HepG2 (cell line): ENCODE measurements at regions not wholly inside any gene's neighbourhood (a gene's known extent, or its start where the extent isn't known, plus 50 kb on each side); places are given as distances from the start of the nearest gene placed in this dataset.

Source experiments
- ATAC-seq: fragments of 200-7000 bp; cut with Tn5 transposase; 3 replicates; pipeline ENCODE4 v1.9.1; 2020; ENCODE audit warnings: mild to moderate bottlenecking, moderate library complexity
- BruUV-seq: library from RNA; stranded (reverse); fragments of 400-500 nt; replicated peaks from 2 replicates; lab custom pipeline; 2021; lab: Mats Ljungman, UMichigan
- CTCF ChIA-PET: fragments of 300-600 bp; formaldehyde crosslinking; extraction: SDS; loops from one replicate; lab custom pipeline; 2021; ENCODE audit warnings: low total read pairs, inconsistent platforms, low intra/inter-chr PET ratio; lab: Yijun Ruan, JAX
- POLR2A ChIA-PET: fragments of 350-600 bp; sonication (Branson Sonifier 250); formaldehyde crosslinking; loops from one replicate; lab custom pipeline; 2020; ENCODE audit warnings: antibody characterized with exemption, inconsistent platforms; lab: Yijun Ruan, JAX
- DNase-seq: peaks from one replicate; pipeline ENCODE4 v3.0.0-alpha.2; 2015; ENCODE audit warnings: low spot score
- FAIRE-seq: peaks from 3 replicates; lab custom pipeline; 2011; peaks lifted over from hg19 to GRCh38; lab: Jason Lieb, UNC
- H2AFZ ChIP-seq: one replicate; pipeline ENCODE4 v1.6.1; 2011; ENCODE audit warnings: low read length, inconsistent platforms
- H3K27ac ChIP-seq: fragments of 300-600 bp; 3 replicates; pipeline ENCODE4 v1.8.0; 2011; ENCODE audit warnings: mixed run types, mild to moderate bottlenecking, mixed read lengths, low read length, inconsistent platforms; ENCODE audit not compliant: insufficient read depth; ENCODE audit errors: extremely low read length
- H3K27me3 ChIP-seq, 2 experiments: fragments of 200-600 bp in 1 of 2; 2 replicates in 1 of 2; 3 replicates in 1 of 2; pipeline versions ENCODE4 v1.6.0 to v1.8.0; 2011; ENCODE audit warnings: low read length in 2 of 2, mild to moderate bottlenecking in 2 of 2, moderate library complexity in 2 of 2, inconsistent platforms in 1 of 2; ENCODE audit not compliant: insufficient read depth in 2 of 2, control insufficient read depth in 1 of 2
- H3K36me3 ChIP-seq, 2 experiments: fragments of 200-600 bp in 1 of 2; replicated peaks in 1 of 2; 2 replicates in 1 of 2; 3 replicates in 1 of 2; pipeline versions ENCODE4 v1.5.1 to v1.8.0; 2011; ENCODE audit warnings: low read length in 2 of 2, inconsistent platforms in 1 of 2; ENCODE audit not compliant: insufficient read depth in 2 of 2, control insufficient read depth in 1 of 2
- H3K4me1 ChIP-seq: 2 replicates; pipeline ENCODE4 v1.5.1; 2012; ENCODE audit warnings: low read length, inconsistent platforms; ENCODE audit not compliant: insufficient read depth
- H3K4me2 ChIP-seq: 2 replicates; pipeline ENCODE4 v1.6.0; 2011; ENCODE audit warnings: low read depth, low read length, inconsistent platforms
- H3K4me3 ChIP-seq, 3 experiments: fragments of 200-600 bp in 1 of 3; sonication (generic), shearing (Covaris generic) in 1 of 3; replicated peaks in 1 of 3; 2 replicates each; pipeline ENCODE4 v1.5.1; 2011 to 2016; ENCODE audit warnings: low read length in 3 of 3, inconsistent platforms in 2 of 3, low read depth in 2 of 3, mild to moderate bottlenecking in 2 of 3, control low read depth in 1 of 3, mixed read lengths in 1 of 3; ENCODE audit not compliant: insufficient read depth in 1 of 3
- H3K79me2 ChIP-seq: one replicate; pipeline ENCODE4 v1.6.1; 2011; ENCODE audit warnings: low read length, inconsistent platforms; ENCODE audit not compliant: insufficient read depth
- H3K9ac ChIP-seq: 2 replicates; pipeline ENCODE4 v1.6.0; 2011; ENCODE audit warnings: mild to moderate bottlenecking, low read depth, low read length, inconsistent platforms; ENCODE audit not compliant: insufficient read depth
- H3K9me3 ChIP-seq: 2 replicates; pipeline ENCODE4 v1.5.1; 2012; ENCODE audit warnings: mild to moderate bottlenecking, low read length
- H4K20me1 ChIP-seq: 2 replicates; pipeline ENCODE4 v1.6.0; 2011; ENCODE audit warnings: inconsistent platforms, mild to moderate bottlenecking, low read length, moderate library complexity; ENCODE audit not compliant: insufficient read depth
- ARNT2 ChIP-seq: sonication (generic); formaldehyde crosslinking; IDR thresholded peaks from 2 replicates; pipeline ENCODE4 v1.8.0; 2022; ENCODE audit warnings: mild to moderate bottlenecking, low read depth, missing genetic modification reagents, moderate library complexity
- DPF2 ChIP-seq: sonication (generic); formaldehyde crosslinking; IDR thresholded peaks from 2 replicates; pipeline ENCODE4 v1.4.0; 2020; ENCODE audit warnings: mild to moderate bottlenecking, low read depth, missing genetic modification reagents, borderline replicate concordance
- MIER2 ChIP-seq: IDR thresholded peaks from 2 replicates; pipeline ENCODE4 v1.6.1; 2016; ENCODE audit warnings: missing biosample characterization, missing genetic modification reagents
- POLR2A ChIP-seq, 2 experiments: IDR thresholded peaks; 2 replicates each; pipeline ENCODE4 v1.6.1; 2011; ENCODE audit warnings: low read depth in 2 of 2, low read length in 2 of 2, mild to moderate bottlenecking in 1 of 2, moderate library complexity in 1 of 2; ENCODE audit not compliant: insufficient read depth in 1 of 2
- RXRA ChIP-seq: sonication (generic); formaldehyde crosslinking; IDR thresholded peaks from 2 replicates; pipeline ENCODE4 v1.5.1; 2020; ENCODE audit warnings: missing genetic modification reagents
- RXRB ChIP-seq: IDR thresholded peaks from 2 replicates; pipeline ENCODE4 v1.6.1; 2016; ENCODE audit warnings: borderline replicate concordance, missing genetic modification reagents, missing compliant biosample characterization
- SRSF1 ChIP-seq: fragments of 200-400 bp; formaldehyde crosslinking; optimal IDR thresholded peaks from 2 replicates; pipeline ENCODE3; 2017; ENCODE audit warnings: mild to moderate bottlenecking, low read depth, low read length, moderate library complexity
- SRSF9 ChIP-seq: fragments of 200-400 bp; formaldehyde crosslinking; IDR thresholded peaks from 2 replicates; pipeline ENCODE4 v1.6.1; 2018; ENCODE audit warnings: borderline replicate concordance, mild to moderate bottlenecking, low read depth, low read length; ENCODE audit not compliant: insufficient read depth, poor library complexity, severe bottlenecking
- ZFP36 ChIP-seq: fragments of 150-350 bp; IDR thresholded peaks from 2 replicates; pipeline ENCODE4 v1.6.1; 2018; ENCODE audit warnings: borderline replicate concordance, low read length, low read depth; ENCODE audit not compliant: partially characterized antibody
- ZMYM4 ChIP-seq: sonication (generic); formaldehyde crosslinking; IDR thresholded peaks from 2 replicates; pipeline ENCODE4 v1.8.1; 2023; ENCODE audit warnings: mild to moderate bottlenecking, missing genetic modification reagents
- ZNF496 ChIP-seq: sonication (generic); formaldehyde crosslinking; IDR thresholded peaks from 2 replicates; pipeline ENCODE4 v1.8.1; 2023; ENCODE audit warnings: mild to moderate bottlenecking, moderate library complexity, missing genetic modification reagents; ENCODE audit not compliant: insufficient replicate concordance
- WGBS: methylation state at CpG from one replicate; pipeline ENCODE4 v1.1.6; 2017; ENCODE audit warnings: low lambda C conversion rate; 5-methylcytosine and 5-hydroxymethylcytosine counted together
- in situ Hi-C: cut with HindIII; loops from 2 replicates; pipeline ENCODE4 v1.10.0; 2017; ENCODE audit warnings: low pct_unique_long_range_greater_than_20kb; ENCODE audit not compliant: extremely low pct_ligation_motif_present
- intact Hi-C: fragments of 100-400 bp; cut with micrococcal nuclease; formaldehyde crosslinking; loops from one replicate; pipeline ENCODE4 v1.10.0; 2022; ENCODE audit not compliant: unreplicated experiment
- TF ChIP-seq, protein P1 (sequence below): IDR thresholded peaks from 2 replicates; pipeline ENCODE4 v1.4.0; 2020; ENCODE audit warnings: mild to moderate bottlenecking, missing genetic modification reagents

DNA sequence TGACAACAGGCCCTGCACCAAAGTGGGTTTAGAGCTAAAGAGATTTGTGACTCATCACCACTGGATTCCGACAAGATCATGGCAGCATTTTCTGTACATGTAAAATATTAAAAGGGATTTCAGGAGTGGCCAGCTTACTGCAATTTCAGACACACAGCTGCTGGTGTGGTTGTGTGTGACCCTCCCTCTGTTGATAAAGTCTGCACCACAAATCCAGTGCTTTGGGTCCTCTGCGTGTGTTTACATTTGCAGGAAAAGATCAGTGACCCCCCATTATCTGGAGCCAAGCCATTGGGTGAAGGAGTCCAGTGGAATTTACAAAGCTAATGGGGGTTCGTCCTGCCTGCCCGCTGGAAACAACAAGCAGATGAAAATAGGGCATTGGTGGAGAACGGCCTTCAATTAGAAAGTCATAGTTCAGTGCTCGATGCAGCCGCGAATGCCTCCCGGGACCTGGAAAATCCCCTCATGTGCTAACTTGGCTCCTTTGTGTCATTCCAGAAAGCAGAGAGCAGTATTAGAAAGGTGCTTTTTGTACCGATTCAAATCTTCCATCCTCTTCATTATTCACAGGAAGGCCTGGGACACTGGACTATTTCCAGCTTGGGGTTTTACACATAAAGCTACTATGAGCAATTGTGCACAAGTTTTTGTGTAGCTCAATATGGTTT, 188.5 kb upstream of the TMEM132C start:
- no peak for DNase-seq
- H3K27me3 ChIP-seq: no peaks in the 10 kb centered on the region; a peak in 1 of 5 replicates

More for the DNA sequence above, 188.5 kb upstream of the TMEM132C start:
- 21% methylated on average over 10 of the region's 10 CpGs for WGBS
- H3K4me1 ChIP-seq: no peaks in the 10 kb centered on the region
- FAIRE-seq (no peak), ATAC-seq (no peak)
- H3K9ac ChIP-seq: no peak overlapping the region
- no peak overlapping the region for H3K4me2 ChIP-seq
- TF ChIP-seq, protein P1, sequence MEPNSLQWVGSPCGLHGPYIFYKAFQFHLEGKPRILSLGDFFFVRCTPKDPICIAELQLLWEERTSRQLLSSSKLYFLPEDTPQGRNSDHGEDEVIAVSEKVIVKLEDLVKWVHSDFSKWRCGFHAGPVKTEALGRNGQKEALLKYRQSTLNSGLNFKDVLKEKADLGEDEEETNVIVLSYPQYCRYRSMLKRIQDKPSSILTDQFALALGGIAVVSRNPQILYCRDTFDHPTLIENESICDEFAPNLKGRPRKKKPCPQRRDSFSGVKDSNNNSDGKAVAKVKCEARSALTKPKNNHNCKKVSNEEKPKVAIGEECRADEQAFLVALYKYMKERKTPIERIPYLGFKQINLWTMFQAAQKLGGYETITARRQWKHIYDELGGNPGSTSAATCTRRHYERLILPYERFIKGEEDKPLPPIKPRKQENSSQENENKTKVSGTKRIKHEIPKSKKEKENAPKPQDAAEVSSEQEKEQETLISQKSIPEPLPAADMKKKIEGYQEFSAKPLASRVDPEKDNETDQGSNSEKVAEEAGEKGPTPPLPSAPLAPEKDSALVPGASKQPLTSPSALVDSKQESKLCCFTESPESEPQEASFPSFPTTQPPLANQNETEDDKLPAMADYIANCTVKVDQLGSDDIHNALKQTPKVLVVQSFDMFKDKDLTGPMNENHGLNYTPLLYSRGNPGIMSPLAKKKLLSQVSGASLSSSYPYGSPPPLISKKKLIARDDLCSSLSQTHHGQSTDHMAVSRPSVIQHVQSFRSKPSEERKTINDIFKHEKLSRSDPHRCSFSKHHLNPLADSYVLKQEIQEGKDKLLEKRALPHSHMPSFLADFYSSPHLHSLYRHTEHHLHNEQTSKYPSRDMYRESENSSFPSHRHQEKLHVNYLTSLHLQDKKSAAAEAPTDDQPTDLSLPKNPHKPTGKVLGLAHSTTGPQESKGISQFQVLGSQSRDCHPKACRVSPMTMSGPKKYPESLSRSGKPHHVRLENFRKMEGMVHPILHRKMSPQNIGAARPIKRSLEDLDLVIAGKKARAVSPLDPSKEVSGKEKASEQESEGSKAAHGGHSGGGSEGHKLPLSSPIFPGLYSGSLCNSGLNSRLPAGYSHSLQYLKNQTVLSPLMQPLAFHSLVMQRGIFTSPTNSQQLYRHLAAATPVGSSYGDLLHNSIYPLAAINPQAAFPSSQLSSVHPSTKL (CRISPR knock-in tag): no peak
- no peak for TF ChIP-seq DPF2 (CRISPR knock-in tag)
- TF ChIP-seq ZMYM4 (CRISPR knock-in tag): no peak
- no peak for TF ChIP-seq ARNT2 (CRISPR knock-in tag)
- TF ChIP-seq SRSF9: no peak
- no peak for TF ChIP-seq POLR2A (IDR thresholded peaks at IDR 0.05; ENCODE audit: insufficient read depth in 1 of 2, low read depth in 2 of 2, low read length in 2 of 2)
- TF ChIP-seq RXRB: no peak
- no peak for TF ChIP-seq MIER2 (CRISPR knock-in tag)
- no peak for TF ChIP-seq ZNF496 (CRISPR knock-in tag)
- TF ChIP-seq SRSF1: no peak
- no peak for TF ChIP-seq RXRA (CRISPR knock-in tag)
- TF ChIP-seq ZFP36: no peak
- intact Hi-C loops (no loop called here), in situ Hi-C loops (no loop called here)
- no peaks in the 10 kb centered on the region for H4K20me1 ChIP-seq
- no peaks in the 10 kb centered on the region for H3K36me3 ChIP-seq
- H2AFZ ChIP-seq: no peak overlapping the region
- no peak overlapping the region for H3K4me3 ChIP-seq
- no peaks in the 10 kb centered on the region for H3K79me2 ChIP-seq
- H3K9me3 ChIP-seq: no peaks in the 10 kb centered on the region
- BruUV-seq: no TSS peak
- POLR2A ChIA-PET: no interaction called here
- CTCF ChIA-PET: no interaction called here
- no peak overlapping the region for H3K27ac ChIP-seq
